ENCODE measurements at regions not wholly inside any gene's neighbourhood (a gene's known extent, or its start where the extent isn't known, plus 50 kb on each side); places are given as distances from the start of the nearest gene placed in this dataset.

- peaks cover 8% of the 10 kb centered on the region for H3K9me3 Mint-ChIP-seq (ENCODE audit: low read depth)
- H3K4me1 Mint-ChIP-seq (ENCODE audit: low read depth) = no peaks in the 10 kb centered on the region
- no peak for DNase-seq (ENCODE audit: low spot score, unreplicated experiment)
- no peak overlapping the region for H3K27ac Mint-ChIP-seq
- H3K36me3 Mint-ChIP-seq (ENCODE audit: insufficient read depth) = no peaks in the 10 kb centered on the region
- no peak overlapping the region for H3K4me3 Mint-ChIP-seq (ENCODE audit: low read depth)
- H3K27me3 Mint-ChIP-seq = no peaks in the 10 kb centered on the region
- no peak for TF ChIP-seq CTCF (IDR thresholded peaks at IDR 0.05; ENCODE audit: unreplicated experiment)
Observed at GRCh38 chr7:41773756-41774155, 70.9 kb upstream of the INHBA start.

- H3K27ac Mint-ChIP-seq = no peak overlapping the region
- H3K4me3 Mint-ChIP-seq (ENCODE audit: low read depth) = no peak overlapping the region
- H3K36me3 Mint-ChIP-seq (ENCODE audit: insufficient read depth) = no peaks in the 10 kb centered on the region
- no peak for DNase-seq (ENCODE audit: low spot score, unreplicated experiment)
- H3K9me3 Mint-ChIP-seq (ENCODE audit: low read depth) = peaks cover 8% of the 10 kb centered on the region
- no peak for TF ChIP-seq CTCF (IDR thresholded peaks at IDR 0.05; ENCODE audit: unreplicated experiment)
- no peaks in the 10 kb centered on the region for H3K27me3 Mint-ChIP-seq
- no peaks in the 10 kb centered on the region for H3K4me1 Mint-ChIP-seq (ENCODE audit: low read depth)
Observed at GRCh38 chr7:41771717-41772116, 68.8 kb upstream of the INHBA start.

GRCh38 chr7:41769162-41769561, 66.3 kb upstream of the INHBA start:
- DNase-seq (ENCODE audit: low spot score, unreplicated experiment) = no peak
- no peak overlapping the region for H3K27ac Mint-ChIP-seq
- no peaks in the 10 kb centered on the region for H3K36me3 Mint-ChIP-seq (ENCODE audit: insufficient read depth)
- H3K4me3 Mint-ChIP-seq (ENCODE audit: low read depth) = no peak overlapping the region
- H3K9me3 Mint-ChIP-seq (ENCODE audit: low read depth) = peaks cover 8% of the 10 kb centered on the region
- no peaks in the 10 kb centered on the region for H3K4me1 Mint-ChIP-seq (ENCODE audit: low read depth)
- no peak for TF ChIP-seq CTCF (IDR thresholded peaks at IDR 0.05; ENCODE audit: unreplicated experiment)
- no peaks in the 10 kb centered on the region for H3K27me3 Mint-ChIP-seq

- H3K36me3 Mint-ChIP-seq (ENCODE audit: insufficient read depth) = no peaks in the 10 kb centered on the region
- DNase-seq (ENCODE audit: low spot score, unreplicated experiment) = no peak
- H3K9me3 Mint-ChIP-seq (ENCODE audit: low read depth) = peaks cover 18% of the 10 kb centered on the region
- H3K4me1 Mint-ChIP-seq (ENCODE audit: low read depth) = no peaks in the 10 kb centered on the region
- no peak overlapping the region for H3K27ac Mint-ChIP-seq
- TF ChIP-seq CTCF (IDR thresholded peaks at IDR 0.05; ENCODE audit: unreplicated experiment) = no peak
- no peak overlapping the region for H3K4me3 Mint-ChIP-seq (ENCODE audit: low read depth)
- H3K27me3 Mint-ChIP-seq = no peaks in the 10 kb centered on the region
Observed at GRCh38 chr7:41763626-41764025, 60.7 kb upstream of the INHBA start.

GRCh38 chr7:41762641-41763040, 59.8 kb upstream of the INHBA start:
- H3K27ac Mint-ChIP-seq = no peak overlapping the region
- DNase-seq (ENCODE audit: low spot score, unreplicated experiment) = no peak
- no peaks in the 10 kb centered on the region for H3K27me3 Mint-ChIP-seq
- peaks cover 18% of the 10 kb centered on the region for H3K9me3 Mint-ChIP-seq (ENCODE audit: low read depth)
- H3K4me1 Mint-ChIP-seq (ENCODE audit: low read depth) = no peaks in the 10 kb centered on the region
- no peak overlapping the region for H3K4me3 Mint-ChIP-seq (ENCODE audit: low read depth)
- H3K36me3 Mint-ChIP-seq (ENCODE audit: insufficient read depth) = no peaks in the 10 kb centered on the region
- TF ChIP-seq CTCF (IDR thresholded peaks at IDR 0.05; ENCODE audit: unreplicated experiment) = no peak

Measured in progenitor cell of endocrine pancreas (in vitro differentiated cells).